Stimulated activated CD4-positive, alpha-beta T cell treated with anti-CD3 and anti-CD28 coated beads, Interleukin-15, amount 100 ng/mL, for 1 hour (primary cell): ENCODE measurements at regions not wholly inside any gene's neighbourhood (a gene's known extent, or its start where the extent isn't known, plus 50 kb on each side); places are given as distances from the start of the nearest gene placed in this dataset.
"Not testable (repeated sequence)": the region's sequence is repeated elsewhere in the genome, so short reads cannot be mapped to it uniquely, and the experiment has no call there.

Source experiments
- DNase-seq, 2 donors: peaks; one replicate each; pipeline ENCODE4 v3.0.0-alpha.2; 2020; ENCODE audit warnings: low read depth in 1 of 2, low spot score in 1 of 2

DNA sequence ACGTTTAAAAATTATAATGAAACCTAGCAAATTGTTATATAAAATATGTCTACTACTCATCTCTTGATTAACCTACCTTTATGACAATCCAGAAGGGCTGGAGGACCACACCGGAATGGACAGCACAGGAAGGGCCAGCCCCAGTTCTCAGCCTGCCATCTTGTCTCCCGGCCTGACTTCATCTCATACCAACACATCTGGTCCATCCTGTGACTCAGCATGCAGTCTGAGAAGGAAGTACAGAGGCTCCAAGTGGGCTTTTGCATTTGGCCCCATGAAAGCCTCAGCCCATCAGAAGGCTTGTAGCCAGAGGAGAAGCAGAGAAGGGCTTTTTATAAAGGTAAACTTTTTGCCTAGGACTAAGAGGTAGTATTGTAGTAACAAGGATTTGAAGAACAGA, 436.6 kb downstream of the MRPL39 start:
- DNase-seq: no peak

DNA sequence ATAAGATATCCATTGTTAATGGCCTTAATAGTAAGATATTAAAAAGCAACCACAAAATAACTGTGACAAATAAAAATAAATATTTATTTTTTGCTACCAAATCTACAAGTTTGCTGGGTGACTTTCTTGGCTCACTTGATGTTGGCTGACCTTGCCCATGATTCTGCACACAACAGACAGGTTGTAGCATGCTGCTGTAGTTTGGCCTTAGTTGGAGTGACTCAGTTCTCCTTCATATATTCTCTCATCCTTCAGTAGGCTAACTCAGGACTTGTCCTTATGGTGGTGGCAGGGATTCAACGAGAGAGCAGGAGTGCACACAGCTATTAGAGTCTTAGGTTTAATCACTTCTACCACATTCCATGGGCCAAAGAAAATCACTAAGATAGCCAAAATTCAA, 437.9 kb downstream of the MRPL39 start:
- DNase-seq: no peak

DNA sequence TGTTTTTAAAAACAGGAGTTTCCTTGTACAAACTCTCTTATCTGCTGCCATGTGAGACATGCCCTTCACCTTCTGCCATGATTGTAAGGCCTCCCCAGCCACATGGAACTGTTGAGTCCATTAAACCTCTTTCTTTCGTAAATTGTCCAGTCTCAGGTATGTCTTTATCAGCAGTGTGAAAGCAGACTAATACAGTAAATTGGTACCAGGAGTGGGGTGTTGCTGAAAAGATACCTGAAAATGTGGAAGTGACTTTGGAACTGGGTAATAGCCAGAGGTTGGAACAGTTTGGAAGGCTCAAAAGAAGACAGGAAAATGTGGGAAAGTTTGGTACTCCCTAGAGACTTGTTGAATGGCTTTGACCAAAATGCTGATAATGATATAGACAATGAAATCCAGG, 440.4 kb downstream of the MRPL39 start:
- DNase-seq: not testable (repeated sequence)

DNA sequence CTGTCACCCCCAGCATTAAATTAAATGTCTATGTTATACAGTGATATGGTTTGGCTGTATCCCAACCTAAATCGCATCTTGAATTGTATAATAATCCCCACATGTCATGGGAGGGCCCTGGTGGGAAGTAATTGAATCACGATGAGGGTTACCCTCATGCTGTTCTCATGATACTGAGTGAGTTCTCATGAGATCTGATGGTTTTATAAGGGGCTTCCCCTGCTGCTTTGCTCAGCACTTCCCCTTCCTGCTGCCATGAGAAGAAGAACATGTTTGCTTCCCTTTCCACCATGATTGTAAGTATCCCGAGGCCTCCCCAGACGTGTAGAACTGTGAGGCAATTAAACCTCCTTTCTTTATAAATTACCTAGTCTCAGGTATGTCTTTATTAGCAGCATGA, 445.7 kb downstream of the MRPL39 start:
- DNase-seq: no peak

DNA sequence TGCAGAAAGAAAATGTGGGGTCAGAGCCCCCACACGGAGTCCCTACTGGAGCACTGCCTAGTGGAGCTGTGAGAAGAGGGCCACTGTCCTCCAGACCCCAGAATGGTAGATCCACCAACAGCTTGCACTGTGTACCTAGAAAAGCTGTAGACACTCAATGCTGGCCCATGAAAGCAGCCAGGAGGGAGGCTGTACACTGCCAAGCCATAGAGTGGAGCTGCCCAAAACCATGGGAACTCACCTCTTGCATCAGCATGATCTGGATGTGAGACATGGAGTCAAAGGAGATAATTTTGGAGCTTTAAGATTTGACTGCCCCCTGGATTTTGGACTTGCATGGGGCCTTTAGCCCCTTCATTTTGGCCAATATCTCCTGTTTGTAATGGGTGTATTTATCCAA, 452.3 kb downstream of the MRPL39 start:
- DNase-seq: not testable (repeated sequence)

DNA sequence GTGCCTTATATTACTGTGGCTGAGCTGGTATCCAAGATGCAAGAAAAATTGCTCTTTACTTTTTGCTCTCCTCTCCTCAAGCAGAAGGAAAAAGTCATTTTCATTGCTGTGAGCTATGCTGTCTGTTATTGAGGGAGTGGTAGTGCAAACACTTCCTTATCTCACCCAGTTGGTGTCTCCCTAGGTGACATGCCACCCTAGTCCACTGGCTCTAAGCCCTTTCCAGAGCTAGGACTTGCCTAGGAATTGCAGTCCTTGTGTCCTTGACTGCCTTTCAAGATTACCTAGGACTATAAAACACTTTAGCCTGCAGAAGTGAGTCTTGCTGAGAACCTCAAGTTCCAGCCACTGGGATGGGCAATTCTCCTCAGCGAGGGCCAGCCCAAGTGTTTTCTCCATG, 458.3 kb downstream of the MRPL39 start:
- DNase-seq: no peak

DNA sequence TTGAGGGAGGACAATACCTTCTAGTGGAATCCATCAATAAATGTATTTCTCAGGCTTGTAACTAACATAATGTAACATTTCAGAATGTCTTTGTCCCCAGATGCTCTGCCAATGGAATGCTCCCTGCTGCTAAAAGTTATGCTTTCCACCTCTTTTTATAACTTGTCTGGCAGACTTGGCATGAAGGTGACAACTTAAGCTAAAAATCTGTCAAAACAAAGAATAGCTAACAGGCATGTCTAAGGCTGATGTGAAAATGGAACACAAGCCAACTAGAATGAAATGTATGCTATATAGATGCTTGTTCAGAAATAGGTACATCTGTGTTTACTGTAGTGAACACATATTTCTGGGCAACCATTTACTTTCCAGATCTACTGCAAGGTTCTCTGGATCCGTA, 467.9 kb downstream of the MRPL39 start:
- no peak for DNase-seq

DNA sequence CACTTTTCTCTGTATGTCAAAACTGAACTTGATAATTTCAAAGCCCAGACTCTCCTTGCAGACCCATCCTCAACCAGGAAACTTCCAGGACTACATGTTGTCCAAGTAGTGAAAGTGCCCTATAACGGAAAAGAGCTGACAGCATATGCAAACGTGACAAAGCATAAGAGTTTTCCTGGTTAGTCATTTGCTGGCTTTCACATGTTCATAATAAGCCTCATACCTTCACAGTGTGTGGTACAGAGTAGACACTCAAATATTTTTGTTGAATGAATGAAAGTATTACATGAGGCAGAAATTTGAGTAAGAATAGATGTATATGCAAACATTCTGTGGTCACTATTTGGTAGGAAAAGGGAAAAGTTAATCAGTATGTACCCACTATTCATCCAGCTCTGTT, 473.3 kb downstream of the MRPL39 start:
- no peak for DNase-seq

DNA sequence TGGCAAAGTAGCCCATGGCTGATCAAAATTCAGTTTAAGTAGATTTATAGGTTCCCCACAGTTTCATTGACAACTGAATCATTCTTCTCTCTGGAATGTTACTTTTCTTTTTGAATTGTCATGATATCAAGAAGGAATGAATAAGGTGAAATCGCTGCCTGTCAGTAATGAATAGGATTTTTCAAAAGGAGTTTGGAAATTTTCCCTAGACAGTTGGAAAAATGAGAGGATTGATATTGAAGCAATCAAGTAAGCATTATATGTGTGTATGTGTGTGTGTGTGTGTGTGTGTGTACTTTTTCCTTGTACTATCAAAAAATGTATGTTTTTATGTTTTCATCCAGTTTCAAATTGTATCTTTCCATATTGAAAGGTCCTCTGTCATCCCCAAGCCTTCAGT, 479.5 kb downstream of the MRPL39 start:
- DNase-seq: no peak

DNA sequence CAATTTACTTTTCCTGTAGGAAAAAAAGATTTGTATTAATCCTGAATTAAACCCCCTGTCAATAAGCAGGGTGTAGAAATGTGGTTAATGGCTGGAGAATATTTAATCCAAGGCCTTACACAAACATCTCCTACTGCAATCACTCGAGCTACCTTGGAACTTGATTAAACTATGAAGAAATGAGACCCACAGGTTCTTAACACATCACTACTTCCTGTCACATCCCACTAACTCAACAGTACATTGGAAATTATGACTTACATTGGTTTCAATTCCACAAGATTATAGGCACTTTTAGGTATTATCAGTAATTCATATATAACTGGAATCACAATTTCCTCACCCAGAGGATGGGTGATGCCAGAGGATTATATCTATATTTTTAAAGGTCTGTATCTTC, 480.3 kb downstream of the MRPL39 start:
- DNase-seq: no peak

DNA sequence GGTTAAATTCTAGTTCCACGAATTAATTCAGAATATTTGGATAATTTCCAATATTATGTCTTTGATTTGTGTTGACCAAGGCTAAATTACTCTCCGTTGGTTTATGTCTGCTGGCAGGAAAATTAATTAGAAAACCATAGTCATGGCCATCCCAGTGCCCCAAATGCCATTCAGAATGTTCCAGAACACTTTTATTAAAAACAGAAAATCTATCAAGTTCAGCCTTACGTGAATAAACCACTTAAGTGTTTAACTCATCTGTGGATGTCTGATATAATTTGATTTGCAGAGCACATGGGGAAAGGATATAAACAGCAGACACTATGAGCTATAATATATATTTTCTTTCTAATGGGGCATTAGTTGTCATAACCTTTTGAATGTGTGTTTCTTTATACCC, 480.7 kb downstream of the MRPL39 start:
- no peak for DNase-seq

DNA sequence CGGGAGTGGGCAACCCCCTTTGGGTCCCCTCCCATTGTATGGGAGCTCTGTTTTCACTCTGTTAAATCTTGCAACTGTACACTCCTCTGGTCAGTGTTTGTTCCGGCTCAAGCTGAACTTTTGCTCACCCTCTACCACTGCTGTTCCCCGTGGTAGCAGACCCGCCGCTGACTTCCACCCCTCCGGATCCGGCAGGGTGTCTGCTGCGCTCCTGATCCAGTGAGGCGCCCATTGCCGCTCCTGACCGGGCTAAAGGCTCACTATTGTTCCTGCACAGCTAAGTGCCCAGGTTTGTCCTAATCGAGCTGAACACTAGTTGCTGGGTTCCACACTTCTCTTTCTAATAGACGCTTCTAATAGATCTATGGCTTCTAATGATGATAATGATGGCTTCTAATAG, 488.6 kb downstream of the MRPL39 start:
- no peak for DNase-seq

DNA sequence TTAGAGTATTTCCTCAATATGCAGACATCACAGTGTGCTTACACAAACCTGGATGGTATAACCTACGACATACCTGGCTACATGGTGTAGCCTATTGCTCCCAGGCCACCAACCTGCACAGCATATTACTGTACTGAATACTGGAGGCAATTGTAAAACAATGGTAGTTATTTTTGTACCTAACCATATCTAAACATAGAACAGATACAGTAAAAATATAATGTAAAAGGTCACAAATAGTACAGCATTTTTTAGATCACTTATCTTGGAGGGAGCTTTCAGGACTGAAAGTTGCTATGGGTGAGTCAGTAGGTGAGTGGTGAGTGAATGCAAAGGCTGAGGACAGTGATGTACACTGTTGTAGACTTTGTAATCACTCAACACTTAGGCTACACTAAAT, 492.3 kb downstream of the MRPL39 start:
- no peak for DNase-seq

DNA sequence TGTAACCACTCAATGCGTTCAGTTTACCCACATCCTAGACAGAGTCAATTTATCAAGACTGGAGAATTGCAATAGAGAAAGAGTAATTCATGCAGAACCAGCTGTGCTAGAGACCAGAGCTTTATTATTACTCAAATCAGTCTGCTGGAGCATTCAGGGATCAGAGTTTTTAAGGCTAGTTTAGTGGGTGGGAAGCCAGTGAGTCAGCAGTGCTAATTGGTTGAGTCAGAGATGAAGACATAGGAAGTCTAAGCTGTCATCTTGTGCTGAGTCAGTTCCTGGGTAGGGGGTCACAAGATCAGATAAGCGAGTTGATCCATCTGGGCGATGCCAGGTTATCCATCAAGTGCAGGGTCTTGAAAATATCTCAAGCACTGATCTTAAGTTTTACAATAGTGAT, 499.6 kb downstream of the MRPL39 start:
- no peak for DNase-seq

DNA sequence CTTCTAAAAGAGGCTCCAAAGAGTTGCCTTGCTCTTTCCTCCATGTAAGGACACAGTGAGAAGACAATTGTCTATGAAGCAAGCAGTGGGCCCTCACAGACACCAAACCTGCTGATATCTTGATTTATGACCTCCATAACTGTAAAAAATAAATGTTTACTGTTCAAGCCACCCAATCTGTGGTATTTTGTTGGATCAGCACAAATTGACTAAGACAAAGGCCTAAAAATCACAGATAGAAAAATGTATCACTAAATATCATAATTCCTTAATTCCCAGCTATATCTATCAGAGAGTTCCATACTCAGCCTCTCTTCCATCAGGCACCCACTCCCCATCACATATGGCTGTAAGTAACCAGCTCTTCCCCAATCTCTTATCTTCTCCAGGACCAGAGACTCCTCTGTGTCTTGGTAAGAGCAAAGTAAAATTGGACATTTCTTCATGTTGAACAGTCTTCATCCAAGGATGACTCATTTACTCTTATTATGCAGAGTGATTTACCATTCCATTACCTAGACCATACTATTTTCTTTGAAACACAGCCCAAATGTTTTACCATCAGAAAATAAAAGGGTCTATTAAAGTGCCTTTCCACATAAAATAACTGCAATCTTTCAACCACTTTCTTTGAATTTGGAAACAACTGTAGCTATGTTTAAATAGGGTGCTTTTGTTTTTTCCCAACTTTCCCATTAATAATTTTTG, 503.6 kb downstream of the MRPL39 start:
- no peak for DNase-seq

DNA sequence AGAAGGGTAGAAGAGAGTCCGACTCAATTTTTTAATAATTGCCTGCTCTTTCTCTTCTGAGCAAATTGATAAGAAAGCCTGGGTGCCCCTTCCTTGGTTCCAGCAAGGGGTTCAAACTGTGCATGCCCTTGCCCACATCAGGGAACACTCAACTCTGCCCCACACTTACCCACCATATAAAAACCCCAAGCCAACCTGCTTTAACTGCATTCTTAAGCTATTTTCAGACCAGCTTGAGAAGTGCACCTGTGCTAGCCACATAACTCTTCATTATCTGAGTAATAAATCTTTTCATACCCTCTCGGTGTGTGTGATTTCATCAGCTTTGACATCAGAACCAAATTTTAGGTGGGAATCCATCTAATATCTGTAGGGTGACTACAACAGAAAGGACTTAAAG, 509.6 kb downstream of the MRPL39 start:
- DNase-seq: no peak

DNA sequence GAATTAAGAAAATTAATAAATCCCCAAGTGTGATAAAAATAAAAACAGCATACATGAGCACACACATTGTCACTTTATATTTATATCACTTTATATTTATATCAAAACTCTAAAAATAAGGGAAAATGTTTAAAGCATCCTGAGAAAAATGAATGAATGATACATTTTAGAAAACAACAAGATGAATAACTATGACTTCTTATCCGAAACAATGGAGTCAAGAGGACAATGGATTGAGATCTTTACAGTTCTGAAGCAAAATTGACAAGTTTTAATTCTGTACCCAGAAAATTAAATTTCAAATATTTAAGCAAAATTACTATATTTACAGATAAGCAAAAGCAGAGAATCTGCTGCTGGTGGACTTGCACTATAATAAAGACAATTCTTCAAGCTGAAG, 512.6 kb downstream of the MRPL39 start:
- no peak for DNase-seq

DNA sequence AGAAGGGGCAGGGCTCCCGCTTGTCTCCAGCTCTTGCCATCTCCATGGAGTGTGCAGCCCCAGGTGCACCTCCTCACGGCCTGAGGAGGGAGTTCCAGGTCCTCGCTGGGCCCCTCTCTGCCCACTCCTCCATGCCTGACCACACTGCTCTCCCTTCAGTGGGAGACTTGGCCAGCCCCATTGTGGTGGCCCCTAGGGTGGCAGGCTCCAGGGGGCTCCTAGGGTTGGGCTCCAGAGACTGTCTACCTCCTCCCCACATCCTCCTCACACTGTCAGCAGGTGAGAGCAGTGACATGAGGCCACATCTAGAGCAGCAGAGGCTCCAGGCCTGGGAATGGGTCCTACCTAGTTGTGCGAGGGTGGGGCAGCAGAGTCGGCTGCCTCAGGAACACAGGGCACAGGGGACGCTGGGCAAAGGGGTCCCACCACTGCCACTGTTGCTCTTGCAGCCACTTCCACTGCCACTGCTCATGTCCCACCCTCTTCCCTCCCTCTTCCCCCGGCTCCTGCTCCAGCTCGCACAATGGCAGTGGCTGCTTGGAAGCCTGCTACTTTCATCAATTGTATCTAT, 514.8 kb downstream of the MRPL39 start:
- DNase-seq: no peak

DNA sequence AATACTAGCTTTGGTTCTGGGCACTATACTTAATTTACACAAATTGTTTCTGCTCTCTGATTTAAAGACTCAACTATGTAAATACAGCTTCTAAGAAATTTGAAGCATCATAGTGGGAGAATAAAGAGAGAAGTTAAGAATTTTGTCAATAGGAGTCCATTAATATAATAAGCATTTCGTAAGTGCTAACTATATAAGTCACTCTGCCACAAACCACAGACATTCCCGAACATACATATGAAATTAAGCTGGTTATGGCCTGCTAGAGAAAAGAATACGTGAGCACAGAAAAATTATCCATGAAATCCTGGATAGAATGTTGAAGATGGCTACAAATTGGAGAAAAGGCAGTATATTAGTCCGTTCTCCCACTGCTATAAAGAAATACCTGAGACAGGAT, 526.2 kb downstream of the MRPL39 start:
- no peak for DNase-seq

DNA sequence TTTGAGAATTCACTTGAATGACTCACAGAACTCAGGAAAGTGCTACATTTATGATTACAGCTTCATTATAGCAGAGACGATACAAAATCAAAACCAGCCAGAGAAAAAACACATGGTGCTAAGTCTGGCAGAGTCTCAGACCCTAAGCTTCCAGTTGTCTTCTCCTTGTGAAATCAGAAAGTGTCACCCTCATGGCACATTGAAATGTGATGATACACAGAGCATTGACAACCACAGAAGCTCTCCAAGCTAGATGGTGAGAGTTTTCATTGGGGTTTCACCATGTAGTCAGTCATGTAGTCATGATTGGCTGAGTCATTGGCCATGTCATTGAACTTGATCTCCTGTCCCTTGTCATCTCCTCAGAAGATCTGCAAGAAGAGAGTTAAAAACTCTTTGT, 526.6 kb downstream of the MRPL39 start:
- DNase-seq: no peak

DNA sequence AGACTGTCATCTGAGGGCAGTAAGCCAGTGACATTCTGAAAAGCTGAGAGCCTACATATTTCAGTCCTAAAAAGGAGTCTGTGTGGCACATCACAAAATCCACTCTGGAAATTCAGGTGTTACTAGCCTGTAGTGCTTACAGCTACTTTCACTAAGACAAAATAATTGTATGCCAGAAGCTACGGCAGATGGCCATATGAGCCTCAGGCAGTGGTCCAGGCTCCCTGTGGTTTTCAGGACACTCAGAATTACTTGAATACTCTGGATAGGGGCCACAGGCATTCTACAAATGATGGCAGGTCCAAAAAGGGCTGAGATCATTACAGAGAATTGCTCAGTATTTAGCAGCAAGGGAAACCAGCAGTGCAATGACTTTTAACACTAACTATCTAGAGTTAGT, 527.1 kb downstream of the MRPL39 start:
- DNase-seq: no peak

DNA sequence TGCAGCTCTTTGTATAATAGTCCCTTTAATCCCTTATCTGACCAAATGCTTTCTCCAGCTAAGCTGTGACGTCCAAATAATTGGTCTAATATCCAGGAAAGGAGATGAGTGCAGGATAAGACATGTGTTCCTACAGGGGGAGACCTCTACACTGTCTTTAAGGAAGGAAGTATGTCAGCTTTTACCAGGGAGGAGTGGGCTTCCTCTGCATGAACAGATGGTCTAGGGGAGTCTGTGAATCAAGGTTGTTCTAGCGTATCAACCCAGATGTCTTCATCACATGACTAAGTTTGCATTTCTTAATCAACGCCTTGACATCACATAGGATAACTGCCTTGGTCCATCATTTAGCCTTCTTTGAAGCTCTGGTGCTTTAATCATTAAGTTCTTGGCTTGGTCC, 528.2 kb downstream of the MRPL39 start:
- DNase-seq: no peak

DNA sequence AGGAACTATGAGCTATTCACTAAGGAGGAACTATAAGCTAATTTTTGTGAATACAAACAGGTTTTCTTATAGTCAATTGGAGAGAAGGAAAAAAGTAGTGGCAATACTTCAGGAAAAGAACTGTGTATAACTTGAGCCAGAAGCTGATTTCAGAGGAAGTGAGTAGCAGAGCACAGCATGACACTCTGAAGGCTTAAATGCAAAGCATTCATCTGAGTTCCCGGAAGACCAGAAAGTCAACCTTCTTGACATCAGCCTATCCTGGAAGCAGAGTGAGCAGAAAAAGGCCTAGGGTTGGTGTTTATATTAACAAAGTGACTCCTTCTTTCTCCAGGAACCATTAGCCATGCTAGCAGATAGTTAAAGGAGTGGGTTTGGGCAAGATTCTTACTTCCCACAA, 545.2 kb downstream of the MRPL39 start:
- no peak for DNase-seq
